ENCODE measurements at regions not wholly inside any gene's neighbourhood (a gene's known extent, or its start where the extent isn't known, plus 50 kb on each side); places are given as distances from the start of the nearest gene placed in this dataset.

GRCh38 chr20:6347916-6348315 is 225.1 kb upstream of the FERMT1 start:
- TF ChIP-seq CTCF (IDR thresholded peaks at IDR 0.05; ENCODE audit: insufficient read depth, low read length), result no peak
- no peak for TF ChIP-seq POLR2AphosphoS5 (IDR thresholded peaks at IDR 0.05; ENCODE audit: low read depth)
- no peak for TF ChIP-seq GABPA (IDR thresholded peaks at IDR 0.05; ENCODE audit: low read depth)
- TF ChIP-seq REST (IDR thresholded peaks at IDR 0.05; ENCODE audit: insufficient replicate concordance, low read depth), result no peak

All from HL-60 (cell line).